Pancreas (tissue), 10 donors: ENCODE measurements at regions not wholly inside any gene's neighbourhood (a gene's known extent, or its start where the extent isn't known, plus 50 kb on each side); places are given as distances from the start of the nearest gene placed in this dataset.

Experiments
- ATAC-seq, 4 donors: fragments of 200-7000 bp; cut with Tn5 transposase; one replicate each; pipeline versions ENCODE4 v1.8.0 to v1.9.1; 2020; ENCODE audit warnings: mild to moderate bottlenecking in 4 of 4, moderate library complexity in 4 of 4
- DNase-seq, 6 donors: peaks; one replicate each; pipeline ENCODE4 v3.0.0-alpha.2; 2020
- FAIRE-seq: peaks from 2 replicates; lab custom pipeline; 2012; peaks lifted over from hg19 to GRCh38; lab: Jason Lieb, UNC
- H3K27ac ChIP-seq, 4 donors: fragments of 200-600 bp; sonication (generic); 1 replicate in 3 of 4; 2 replicates in 1 of 4; pipeline versions ENCODE4 v1.5.0 to v1.8.0; 2020
- H3K27me3 ChIP-seq, 4 donors: fragments of 200-600 bp; one replicate each; pipeline ENCODE4 v1.8.0; 2021
- H3K36me3 ChIP-seq, 3 donors: fragments of 200-600 bp; sonication (generic) in 1 of 3; one replicate each; pipeline versions ENCODE4 v1.5.0 to v1.8.0; 2020 to 2021
- H3K4me1 ChIP-seq, 3 donors: fragments of 200-600 bp; one replicate each; pipeline ENCODE4 v1.8.0; 2021
- H3K4me3 ChIP-seq, 4 donors: fragments of 200-600 bp; sonication (generic) in 2 of 4; one replicate each; pipeline versions ENCODE4 v1.5.0 to v1.8.0; 2020 to 2021
- H3K9me3 ChIP-seq, 4 donors: fragments of 200-600 bp; one replicate each; pipeline ENCODE4 v1.8.0; 2021
- CTCF ChIP-seq, 4 donors: fragments of 200-600 bp; sonication (generic) in 3 of 4; IDR thresholded peaks; one replicate each; pipeline versions ENCODE4 v1.5.0 to v1.8.0; 2021; ENCODE audit warnings: antibody characterized with exemption in 4 of 4
- WGBS, 2 donors: extraction: QIAGEN DNeasy Blood & Tissue Kit; methylation state at CpG; one replicate each; pipeline ENCODE4 v1.1.7; 2013; 5-methylcytosine and 5-hydroxymethylcytosine counted together
- intact Hi-C, 3 donors: fragments of 100-400 bp; cut with DNase I; formaldehyde crosslinking; loops; one replicate each; pipeline versions ENCODE4 v1.11.1 to v1.14.2; 2022
- donor health status: healthy with polysubstance abuse.
- donor health status: DM: no; HTN: no; CAD: no; lungs with moderate emphysema.
- donor health status: DM: no; HTN: no; CAD: no.
- donor health status: control.
- donor health status: control.
- donor health status: Bipolar disorder and iron deficiency.
- donor health status: DM: yes; HTN: yes; CAD: no.
- donor health status: DM: no; HTN: no; CAD: no.
- donor health status: DM: no; HTN: no; CAD: no.
- donor health status: DM: yes; HTN: yes; CAD: no.

DNA sequence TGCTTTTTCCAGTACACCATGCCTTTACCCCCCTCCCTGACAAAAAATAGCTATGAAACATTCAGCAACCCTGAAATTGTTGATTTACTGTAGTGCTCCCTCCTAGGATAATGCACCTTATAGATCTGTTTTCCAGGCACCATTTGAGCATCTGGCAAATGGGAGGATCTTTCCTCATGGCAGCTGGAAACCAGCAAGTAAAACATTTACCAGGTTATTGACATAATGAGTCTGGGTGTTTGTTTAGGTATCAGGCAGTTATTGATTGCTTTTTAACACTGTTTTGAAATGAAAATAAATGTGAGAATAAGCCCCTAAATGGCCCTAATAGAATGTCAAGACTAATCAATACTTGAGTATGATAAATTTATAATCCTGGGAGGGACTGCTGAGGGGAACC, 57.3 kb upstream of the KLF4 start:
- ATAC-seq = peak; percentile 83 to 94 (median 90)
- Histone ChIP-seq H3K4me1 (peaks cover 6 to 37% (median 9%) of the 10 kb centered on the region in 3 donors), H3K27me3 (no peaks in the 10 kb centered on the region), H3K9me3 (no peaks in the 10 kb centered on the region), H3K27ac (peak overlapping the region in 1 of 4 donors; percentile 17), H3K4me3 (no peak overlapping the region), H3K36me3 (no peaks in the 10 kb centered on the region)
- intact Hi-C loops = no loop called here
- no peak for TF ChIP-seq CTCF (IDR thresholded peaks at IDR 0.05)
- no peak for FAIRE-seq
- peak in 3 of 6 donors; percentile 30 to 49 (median 40) for DNase-seq

GRCh38 chr9:107545036-107545435, 55.5 kb upstream of the KLF4 start:
- Histone ChIP-seq H3K4me1 (peaks cover 6 to 37% (median 9%) of the 10 kb centered on the region in 3 donors), H3K4me3 (no peak overlapping the region), H3K27ac (no peak overlapping the region), H3K36me3 (no peaks in the 10 kb centered on the region), H3K9me3 (no peaks in the 10 kb centered on the region), H3K27me3 (no peaks in the 10 kb centered on the region)
- DNase-seq (no peak), FAIRE-seq (no peak), ATAC-seq (no peak)
- intact Hi-C loops = no loop called here
- TF ChIP-seq CTCF (IDR thresholded peaks at IDR 0.05) = no peak
- WGBS, 2 donors = 63 to 65% methylated on average over 3 of the region's 3 CpGs

DNA sequence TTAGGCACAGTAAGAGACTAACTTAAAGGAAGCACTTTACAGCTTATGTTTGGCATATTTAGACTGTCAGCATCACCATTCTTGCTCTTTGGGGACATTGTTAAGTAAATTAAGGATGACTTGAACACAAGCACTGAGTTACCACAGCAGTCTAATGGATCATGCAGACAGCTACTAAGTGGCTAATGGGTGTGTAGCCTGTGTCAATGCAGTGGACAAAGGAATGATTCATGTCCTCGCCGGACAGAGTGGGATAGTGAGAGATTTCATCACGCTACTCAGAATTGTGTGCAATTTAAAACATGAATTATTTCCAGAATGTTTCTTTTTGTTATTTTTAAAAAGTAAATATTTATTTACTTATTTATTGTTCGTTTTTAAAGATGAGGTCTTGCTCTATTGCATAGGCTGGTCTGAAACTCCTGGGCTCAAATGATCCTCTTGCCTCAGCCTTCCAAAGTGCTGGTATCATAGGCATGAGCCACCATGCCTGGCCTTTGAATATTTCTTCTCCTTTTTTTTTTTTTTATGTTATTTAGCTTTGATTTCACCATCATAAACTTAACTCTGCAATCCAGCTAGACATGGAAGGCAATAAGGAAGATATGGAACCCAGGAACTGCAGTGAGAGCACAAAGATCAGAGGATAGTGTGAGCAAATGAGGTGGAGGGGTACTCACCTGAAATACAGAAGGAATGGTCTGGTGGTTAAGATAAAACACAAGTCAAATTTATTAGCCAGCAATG, 53.0 kb upstream of the KLF4 start:
- ATAC-seq (no peak), DNase-seq (no peak), FAIRE-seq (no peak)
- 78 to 84% methylated on average over 4 of the region's 4 CpGs for WGBS, 2 donors
- no peak for TF ChIP-seq CTCF (IDR thresholded peaks at IDR 0.05)
- Histone ChIP-seq H3K4me1 (peaks cover 6 to 16% (median 6%) of the 10 kb centered on the region in 3 donors), H3K27me3 (no peaks in the 10 kb centered on the region), H3K36me3 (no peaks in the 10 kb centered on the region), H3K9me3 (no peaks in the 10 kb centered on the region), H3K4me3 (no peak overlapping the region), H3K27ac (no peak overlapping the region)
- intact Hi-C loops = no loop called here

DNA sequence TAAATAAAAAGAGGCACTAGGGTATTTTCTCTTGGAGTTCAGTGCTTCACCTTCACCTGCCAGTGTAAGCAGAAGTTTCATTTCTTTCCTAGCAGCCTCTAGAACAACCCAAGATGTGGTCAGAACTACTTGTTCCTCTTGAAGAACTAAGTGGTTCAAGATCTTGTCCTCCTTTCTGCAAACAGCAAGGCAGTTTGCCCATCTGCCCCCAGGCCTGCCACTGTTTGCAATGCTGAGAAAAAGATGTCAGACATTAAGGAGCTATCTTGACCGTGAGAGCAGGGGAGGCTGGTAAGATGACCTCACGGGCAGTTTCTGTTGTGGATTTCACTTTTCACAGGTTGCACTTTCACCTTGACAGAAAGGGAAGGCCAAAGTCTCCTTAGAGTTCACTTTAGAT, 52.0 kb upstream of the KLF4 start:
- 83 to 95% methylated on average over 2 of the region's 2 CpGs for WGBS, 2 donors
- no peak for ATAC-seq
- DNase-seq = no peak

More for the DNA sequence above, 52.0 kb upstream of the KLF4 start:
- H3K27ac ChIP-seq = no peak overlapping the region
- no peaks in the 10 kb centered on the region for H3K9me3 ChIP-seq
- TF ChIP-seq CTCF (IDR thresholded peaks at IDR 0.05) = no peak
- no peaks in the 10 kb centered on the region for H3K27me3 ChIP-seq
- H3K36me3 ChIP-seq = no peaks in the 10 kb centered on the region
- intact Hi-C loops = no loop called here
- no peak for FAIRE-seq
- no peak overlapping the region for H3K4me3 ChIP-seq
- peaks cover 0 to 6% (median 0%) of the 10 kb centered on the region in 3 donors for H3K4me1 ChIP-seq
